Suprapubic skin (tissue), 4 donors: ENCODE measurements at regions not wholly inside any gene's neighbourhood (a gene's known extent, or its start where the extent isn't known, plus 50 kb on each side); places are given as distances from the start of the nearest gene placed in this dataset.

Source experiments
- EP300 ChIP-seq: sonication (generic); formaldehyde crosslinking; IDR thresholded peaks from one replicate; pipeline ENCODE4 v1.6.1; 2017; ENCODE audit warnings: antibody characterized with exemption
- POLR2A ChIP-seq, 2 donors: fragments of 450-650 bp; IDR thresholded peaks; one replicate each; pipeline ENCODE4 v1.6.1; 2017; ENCODE audit warnings: antibody characterized with exemption in 2 of 2, mild to moderate bottlenecking in 2 of 2, moderate library complexity in 2 of 2
- POLR2AphosphoS5 ChIP-seq, 3 donors: sonication (generic); formaldehyde crosslinking; IDR thresholded peaks; one replicate each; pipeline ENCODE4 v1.6.1; 2017; ENCODE audit warnings: antibody characterized with exemption in 3 of 3
- TF ChIP-seq, protein P1 (sequence below), 2 donors: fragments of 200-600 bp in 1 of 2; fragments of 450-650 bp in 1 of 2; sonication (generic) in 1 of 2; IDR thresholded peaks; one replicate each; pipeline ENCODE4 v1.5.1; 2016 to 2019; ENCODE audit warnings: antibody characterized with exemption in 2 of 2, mild to moderate bottlenecking in 1 of 2, moderate library complexity in 1 of 2

DNA sequence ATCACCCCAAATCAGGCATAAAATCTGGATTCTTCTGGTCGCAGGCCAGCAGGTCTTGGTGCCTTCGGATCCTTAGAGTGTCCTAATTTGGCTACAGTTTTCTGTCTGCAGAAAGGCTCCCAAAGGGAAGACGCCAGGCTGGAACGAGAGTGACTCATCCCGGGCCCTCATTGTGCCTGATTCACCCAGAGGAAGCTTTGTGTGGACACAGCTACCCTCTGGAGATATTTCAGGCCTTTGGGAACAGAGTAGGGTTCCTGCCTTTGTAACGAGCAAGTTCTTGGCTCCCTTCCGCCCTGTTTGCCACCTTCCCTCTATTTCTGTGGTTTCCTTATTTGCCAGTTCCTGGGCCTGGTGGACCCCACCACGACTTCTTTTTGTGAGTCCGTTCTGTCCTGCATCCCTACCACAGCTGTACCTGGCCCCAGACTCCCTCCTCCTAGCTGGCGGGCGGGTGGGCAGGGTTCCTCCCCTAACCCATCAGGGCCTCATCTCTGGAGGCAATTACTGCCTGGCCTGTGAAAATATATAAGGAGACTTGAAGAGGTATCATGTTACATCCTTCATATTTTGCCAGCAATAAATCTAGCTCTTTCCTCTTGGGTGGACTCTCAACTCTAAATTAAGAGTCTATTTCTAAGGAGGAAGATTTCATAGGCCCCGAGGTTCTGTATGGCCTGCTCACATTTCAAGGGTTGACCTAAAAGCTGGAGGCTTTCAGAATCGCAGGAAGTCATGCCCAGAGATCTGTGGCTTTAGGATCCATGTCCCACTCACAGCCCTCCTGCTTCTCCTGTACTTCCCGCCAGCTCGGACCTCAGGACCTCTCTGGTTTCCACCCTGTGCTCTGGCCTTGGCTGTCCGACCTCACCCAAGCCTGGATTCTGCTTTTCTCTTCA is 219.2 kb upstream of the ZNF32 start:
- TF ChIP-seq, protein P1, sequence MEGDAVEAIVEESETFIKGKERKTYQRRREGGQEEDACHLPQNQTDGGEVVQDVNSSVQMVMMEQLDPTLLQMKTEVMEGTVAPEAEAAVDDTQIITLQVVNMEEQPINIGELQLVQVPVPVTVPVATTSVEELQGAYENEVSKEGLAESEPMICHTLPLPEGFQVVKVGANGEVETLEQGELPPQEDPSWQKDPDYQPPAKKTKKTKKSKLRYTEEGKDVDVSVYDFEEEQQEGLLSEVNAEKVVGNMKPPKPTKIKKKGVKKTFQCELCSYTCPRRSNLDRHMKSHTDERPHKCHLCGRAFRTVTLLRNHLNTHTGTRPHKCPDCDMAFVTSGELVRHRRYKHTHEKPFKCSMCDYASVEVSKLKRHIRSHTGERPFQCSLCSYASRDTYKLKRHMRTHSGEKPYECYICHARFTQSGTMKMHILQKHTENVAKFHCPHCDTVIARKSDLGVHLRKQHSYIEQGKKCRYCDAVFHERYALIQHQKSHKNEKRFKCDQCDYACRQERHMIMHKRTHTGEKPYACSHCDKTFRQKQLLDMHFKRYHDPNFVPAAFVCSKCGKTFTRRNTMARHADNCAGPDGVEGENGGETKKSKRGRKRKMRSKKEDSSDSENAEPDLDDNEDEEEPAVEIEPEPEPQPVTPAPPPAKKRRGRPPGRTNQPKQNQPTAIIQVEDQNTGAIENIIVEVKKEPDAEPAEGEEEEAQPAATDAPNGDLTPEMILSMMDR (IDR thresholded peaks at IDR 0.05): no peak
- TF ChIP-seq POLR2A (IDR thresholded peaks at IDR 0.05) (no peak), EP300 (no peak), POLR2AphosphoS5 (IDR thresholded peaks at IDR 0.05) (no peak)
